Lung (tissue), 11 donors: ENCODE measurements at regions not wholly inside any gene's neighbourhood (a gene's known extent, or its start where the extent isn't known, plus 50 kb on each side); places are given as distances from the start of the nearest gene placed in this dataset.

ENCODE experiments used
- ATAC-seq: fragments of 200-7000 bp; cut with Tn5 transposase; one replicate; pipeline ENCODE4 v1.9.1; 2020; ENCODE audit warnings: moderate number of reproducible peaks; ENCODE audit not compliant: insufficient read depth, low FRiP score
- DNase-seq, 3 donors: peaks; one replicate each; pipeline ENCODE4 v3.0.0-alpha.2; 2013 to 2017
- H3K27ac ChIP-seq, 2 donors: one replicate each; pipeline ENCODE4 v1.5.1; 2013; ENCODE audit warnings: mild to moderate bottlenecking in 2 of 2, moderate library complexity in 2 of 2, control low read depth in 1 of 2, inconsistent platforms in 1 of 2, low read depth in 1 of 2, low read length in 1 of 2
- H3K27me3 ChIP-seq, 3 donors: one replicate each; pipeline ENCODE4 v1.5.1; 2013; ENCODE audit warnings: low read length in 2 of 3; ENCODE audit not compliant: control insufficient read depth in 3 of 3, insufficient read depth in 3 of 3
- H3K36me3 ChIP-seq, 4 donors: one replicate each; pipeline ENCODE4 v1.5.1; 2013; ENCODE audit warnings: low read length in 4 of 4, mild to moderate bottlenecking in 1 of 4, moderate library complexity in 1 of 4; ENCODE audit not compliant: control insufficient read depth in 4 of 4, insufficient read depth in 4 of 4
- H3K4me1 ChIP-seq, 5 donors: one replicate each; pipeline ENCODE4 v1.5.1; 2013; ENCODE audit warnings: low read length in 5 of 5, mild to moderate bottlenecking in 2 of 5, moderate library complexity in 1 of 5; ENCODE audit not compliant: control insufficient read depth in 5 of 5, insufficient read depth in 5 of 5
- H3K4me3 ChIP-seq: one replicate; pipeline ENCODE4 v1.5.1; 2013; ENCODE audit warnings: mild to moderate bottlenecking, control low read depth, moderate library complexity
- H3K9ac ChIP-seq, 2 donors: one replicate each; pipeline ENCODE4 v1.5.1; 2013; ENCODE audit warnings: low read length in 2 of 2, control low read depth in 1 of 2; ENCODE audit not compliant: insufficient read depth in 1 of 2
- H3K9me3 ChIP-seq, 4 donors: one replicate each; pipeline ENCODE4 v1.5.1; 2013; ENCODE audit warnings: low read length in 3 of 4, mild to moderate bottlenecking in 1 of 4, moderate library complexity in 1 of 4; ENCODE audit not compliant: control insufficient read depth in 4 of 4, insufficient read depth in 3 of 4
- CTCF ChIP-seq: IDR thresholded peaks from 2 replicates; pipeline ENCODE4 v1.5.1; 2012; ENCODE audit warnings: mild to moderate bottlenecking; ENCODE audit errors: control extremely low read depth, extremely low read depth
- WGBS, 2 donors: extraction: QIAGEN DNeasy Blood & Tissue Kit; methylation state at CpG; one replicate each; pipeline ENCODE4 v1.1.7; 2013; 5-methylcytosine and 5-hydroxymethylcytosine counted together
- donor health status: control.
- donor health status: control.
- donor health status: Bipolar disorder and iron deficiency.
- donor health status: healthy.
- donor health status: DM: yes; HTN: yes; CAD: no.

GRCh38 chr18:42444349-42444748 is 489.3 kb downstream of the PIK3C3 start:
- Histone ChIP-seq H3K4me3 (no peak overlapping the region), H3K9ac (no peak overlapping the region), H3K4me1 (no peaks in the 10 kb centered on the region), H3K27me3 (no peaks in the 10 kb centered on the region), H3K36me3 (no peaks in the 10 kb centered on the region), H3K9me3 (peaks cover 0 to 7% (median 4%) of the 10 kb centered on the region in 4 donors), H3K27ac (no peak overlapping the region)
- 41 to 42% methylated on average over 1 of the region's 1 CpG for WGBS, 2 donors
- no peak for TF ChIP-seq CTCF
- ATAC-seq (no peak), DNase-seq (no peak)

GRCh38 chr18:42445359-42445758 is 490.3 kb downstream of the PIK3C3 start:
- H3K4me1 ChIP-seq, result no peaks in the 10 kb centered on the region
- H3K4me3 ChIP-seq, result no peak overlapping the region
- no peak for ATAC-seq
- WGBS, 2 donors, result 79 to 82% methylated on average over 2 of the region's 2 CpGs
- H3K36me3 ChIP-seq, result no peaks in the 10 kb centered on the region
- no peak for TF ChIP-seq CTCF
- H3K9ac ChIP-seq, result no peak overlapping the region
- H3K9me3 ChIP-seq, result peaks cover 0 to 7% (median 4%) of the 10 kb centered on the region in 4 donors
- no peaks in the 10 kb centered on the region for H3K27me3 ChIP-seq
- no peak for DNase-seq
- H3K27ac ChIP-seq, result no peak overlapping the region

GRCh38 chr18:42446195-42446594 is 491.2 kb downstream of the PIK3C3 start:
- Histone ChIP-seq H3K4me3 (no peak overlapping the region), H3K27me3 (no peaks in the 10 kb centered on the region), H3K36me3 (no peaks in the 10 kb centered on the region), H3K9ac (no peak overlapping the region), H3K4me1 (no peaks in the 10 kb centered on the region), H3K9me3 (peaks cover 0 to 7% (median 4%) of the 10 kb centered on the region in 4 donors), H3K27ac (no peak overlapping the region)
- TF ChIP-seq CTCF, result no peak
- no peak for ATAC-seq
- DNase-seq, result no peak

- Histone ChIP-seq H3K4me1 (no peaks in the 10 kb centered on the region), H3K36me3 (no peaks in the 10 kb centered on the region), H3K27ac (no peak overlapping the region), H3K9ac (no peak overlapping the region), H3K9me3 (peaks cover 0 to 7% (median 4%) of the 10 kb centered on the region in 4 donors), H3K27me3 (no peaks in the 10 kb centered on the region), H3K4me3 (no peak overlapping the region)
- ATAC-seq (no peak), DNase-seq (no peak)
- WGBS, 2 donors, result 83 to 98% methylated on average over 1 of the region's 1 CpG
- no peak for TF ChIP-seq CTCF
These were observed 492.7 kb downstream of the PIK3C3 start for GRCh38 chr18:42447688-42448087.
